HG02678 (cell line): ENCODE measurements at regions not wholly inside any gene's neighbourhood (a gene's known extent, or its start where the extent isn't known, plus 50 kb on each side); places are given as distances from the start of the nearest gene placed in this dataset.
"Not testable (repeated sequence)": the region's sequence is repeated elsewhere in the genome, so short reads cannot be mapped to it uniquely, and the experiment has no call there.

Experiments used
- ATAC-seq: cut with Tn5 transposase; IDR thresholded peaks from one replicate; pipeline ENCODE4 v1.9.1; 2021; ENCODE audit warnings: mild to moderate bottlenecking, moderate library complexity; ENCODE audit not compliant: unreplicated experiment

- no peak for ATAC-seq
These were observed 337.9 kb downstream of the CETN3 start for GRCh38 chr5:90071656-90072055.

GRCh38 chr5:90071066-90071465 is 338.5 kb downstream of the CETN3 start:
- ATAC-seq, result no peak

- no peak for ATAC-seq
These were observed 342.6 kb downstream of the CETN3 start for GRCh38 chr5:90066920-90067319.

GRCh38 chr5:90056911-90057705 is 352.4 kb downstream of the CETN3 start:
- no peak for ATAC-seq

- ATAC-seq, result no peak
These were observed 353.7 kb downstream of the CETN3 start for GRCh38 chr5:90055831-90056328.

GRCh38 chr5:90054612-90055011 is 354.9 kb downstream of the CETN3 start:
- ATAC-seq, result no peak

GRCh38 chr5:90051756-90052155 is 357.8 kb downstream of the CETN3 start:
- no peak for ATAC-seq

- ATAC-seq, result no peak
These were observed 359.5 kb downstream of the CETN3 start for GRCh38 chr5:90050103-90050502.

GRCh38 chr5:90047113-90047512 is 362.4 kb downstream of the CETN3 start:
- ATAC-seq, result no peak

GRCh38 chr5:90040082-90040481 is 369.5 kb downstream of the CETN3 start:
- not testable (repeated sequence) for ATAC-seq

- ATAC-seq, result no peak
These were observed 371.9 kb downstream of the CETN3 start for GRCh38 chr5:90037646-90038045.

GRCh38 chr5:90022711-90023053 is 386.9 kb downstream of the CETN3 start:
- peak; percentile 64 for ATAC-seq

- no peak for ATAC-seq
These were observed 387.4 kb downstream of the CETN3 start for GRCh38 chr5:90022002-90022710.

- peak; percentile 86 for ATAC-seq
These were observed 388.7 kb downstream of the CETN3 start for GRCh38 chr5:90020575-90021538.

- no peak for ATAC-seq
These were observed 392.3 kb downstream of the CETN3 start for GRCh38 chr5:90017239-90017638.

GRCh38 chr5:90015584-90016018 is 394.0 kb downstream of the CETN3 start:
- ATAC-seq, result peak; percentile 82

GRCh38 chr5:90014420-90014819 is 395.1 kb downstream of the CETN3 start:
- ATAC-seq, result peak; percentile 83

- no peak for ATAC-seq
These were observed 409.2 kb downstream of the CETN3 start for GRCh38 chr5:90000351-90000750.

GRCh38 chr5:89998519-89999305 is 410.8 kb downstream of the CETN3 start:
- no peak for ATAC-seq

- ATAC-seq, result no peak
These were observed 412.7 kb downstream of the CETN3 start for GRCh38 chr5:89996890-89997289.
